Heart right ventricle (tissue), 16 donors: ENCODE measurements at regions not wholly inside any gene's neighbourhood (a gene's known extent, or its start where the extent isn't known, plus 50 kb on each side); places are given as distances from the start of the nearest gene placed in this dataset.

Source experiments
- ATAC-seq, 8 donors: fragments of 200-7000 bp; cut with Tn5 transposase; one replicate each; pipeline ENCODE4 v1.9.1; 2020; ENCODE audit warnings: mild to moderate bottlenecking in 8 of 8, moderate library complexity in 8 of 8, moderate number of reproducible peaks in 1 of 8
- DNase-seq, 2 donors: peaks; one replicate each; pipeline ENCODE4 v3.0.0-alpha.2; 2020
- H3K27ac ChIP-seq, 10 donors: fragments of 200-600 bp; sonication (generic) in 2 of 10; one replicate each; pipeline versions ENCODE4 v1.5.0 to v1.8.0; 2020 to 2022; ENCODE audit warnings: mild to moderate bottlenecking in 3 of 10
- H3K27me3 ChIP-seq, 7 donors: fragments of 200-600 bp; one replicate each; pipeline ENCODE4 v1.8.0; 2021 to 2022; ENCODE audit warnings: mild to moderate bottlenecking in 2 of 7
- H3K36me3 ChIP-seq, 9 donors: fragments of 200-600 bp; sonication (generic) in 1 of 9; one replicate each; pipeline versions ENCODE4 v1.5.0 to v1.8.0; 2020 to 2022; ENCODE audit warnings: mild to moderate bottlenecking in 2 of 9
- H3K4me1 ChIP-seq, 9 donors: fragments of 200-600 bp; sonication (generic) in 1 of 9; one replicate each; pipeline versions ENCODE4 v1.5.0 to v1.8.0; 2020 to 2022; ENCODE audit warnings: mild to moderate bottlenecking in 4 of 9
- H3K4me3 ChIP-seq, 10 donors: fragments of 200-600 bp; sonication (generic) in 2 of 10; one replicate each; pipeline versions ENCODE4 v1.5.0 to v1.8.0; 2020 to 2022; ENCODE audit warnings: mild to moderate bottlenecking in 7 of 10, moderate library complexity in 2 of 10
- H3K9me3 ChIP-seq, 11 donors: fragments of 200-600 bp in 10 of 11; sonication (generic) in 2 of 11; one replicate each; pipeline versions ENCODE4 v1.5.0 to v1.8.0; 2013 to 2022; ENCODE audit warnings: mild to moderate bottlenecking in 2 of 11, control low read depth in 1 of 11, moderate library complexity in 1 of 11
- WGBS, 2 donors: extraction: QIAGEN DNeasy Blood & Tissue Kit; methylation state at CpG; one replicate each; pipeline ENCODE4 v1.1.7; 2013; ENCODE audit warnings: inconsistent platforms in 1 of 2; 5-methylcytosine and 5-hydroxymethylcytosine counted together
- intact Hi-C, 10 donors: fragments of 100-400 bp; cut with DNase I; formaldehyde crosslinking; loops; one replicate each; pipeline versions ENCODE4 v1.11.1 to v1.14.2; 2022
- TF ChIP-seq, protein P1 (sequence below), 9 donors: fragments of 200-600 bp; sonication (generic) in 2 of 9; IDR thresholded peaks; one replicate each; pipeline versions ENCODE4 v1.5.0 to v1.8.0; 2021 to 2022; ENCODE audit warnings: antibody characterized with exemption in 9 of 9, mild to moderate bottlenecking in 5 of 9, moderate library complexity in 1 of 9
- donor health status: Arrhythmogenic right ventricular cardiomyopathy.
- donor health status: ischemic (EF 13 %, LVEDD 7.1; RV severe dilation, severe dysfunction).
- donor health status: healthy with polysubstance abuse.
- donor health status: DM: no; HTN: yes; CAD: no.
- donor health status: DM: no; HTN: no; CAD: no.
- donor health status: ischemic (EF 25% LVEDD 6.9; RV normal size, moderate dysfunction).
- donor health status: ischemic (EF 25% LVEDD 5.7; RV mildly dilated, moderate dysfunction).
- donor health status: healthy.
- donor health status: DM: yes; HTN: yes; CAD: no.
- donor health status: Ischemic cardiomyopathy.
- donor health status: ischemic (EF 35%, LVEDD 5.7; RV mildly dilated, moderate dysfunction).
- donor health status: nonischemic (EF 11% LVEDD 7.7; RV severe dilation, severe dysfunction).
- donor health status: DM: yes; HTN: yes; CAD: no.
- donor health status: PGD.
- donor health status: ischemic (EF 29% LVEDD 5.4; RV normal size, mild dysfunction).
- donor health status: nonischemic (EF 23%, LVEDD 6.1; RV moderate dilation, normal function).

DNA sequence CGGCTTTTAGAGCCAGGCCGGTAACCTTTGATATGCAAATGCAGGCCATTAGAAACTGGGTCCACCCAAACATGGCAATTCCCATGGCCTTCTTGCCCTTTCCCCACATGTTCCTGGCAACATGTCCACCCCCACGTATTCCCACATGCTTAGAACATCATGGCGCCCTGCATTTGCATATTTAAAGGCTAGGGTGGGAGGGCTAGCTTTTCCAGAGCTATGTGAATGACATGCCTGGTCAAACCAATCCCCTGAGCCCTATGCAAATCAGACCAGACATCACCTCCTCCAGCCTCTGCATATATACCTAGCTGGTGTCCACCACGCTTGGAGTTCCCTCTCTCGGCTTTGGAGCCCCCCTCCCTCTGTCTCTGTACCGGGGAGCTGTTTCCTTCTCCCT lies 481.9 kb downstream of the CDH2 start:
- no peak overlapping the region for H3K4me3 ChIP-seq
- intact Hi-C loops: no loop called here
- H3K27me3 ChIP-seq: no peaks in the 10 kb centered on the region
- TF ChIP-seq, protein P1, sequence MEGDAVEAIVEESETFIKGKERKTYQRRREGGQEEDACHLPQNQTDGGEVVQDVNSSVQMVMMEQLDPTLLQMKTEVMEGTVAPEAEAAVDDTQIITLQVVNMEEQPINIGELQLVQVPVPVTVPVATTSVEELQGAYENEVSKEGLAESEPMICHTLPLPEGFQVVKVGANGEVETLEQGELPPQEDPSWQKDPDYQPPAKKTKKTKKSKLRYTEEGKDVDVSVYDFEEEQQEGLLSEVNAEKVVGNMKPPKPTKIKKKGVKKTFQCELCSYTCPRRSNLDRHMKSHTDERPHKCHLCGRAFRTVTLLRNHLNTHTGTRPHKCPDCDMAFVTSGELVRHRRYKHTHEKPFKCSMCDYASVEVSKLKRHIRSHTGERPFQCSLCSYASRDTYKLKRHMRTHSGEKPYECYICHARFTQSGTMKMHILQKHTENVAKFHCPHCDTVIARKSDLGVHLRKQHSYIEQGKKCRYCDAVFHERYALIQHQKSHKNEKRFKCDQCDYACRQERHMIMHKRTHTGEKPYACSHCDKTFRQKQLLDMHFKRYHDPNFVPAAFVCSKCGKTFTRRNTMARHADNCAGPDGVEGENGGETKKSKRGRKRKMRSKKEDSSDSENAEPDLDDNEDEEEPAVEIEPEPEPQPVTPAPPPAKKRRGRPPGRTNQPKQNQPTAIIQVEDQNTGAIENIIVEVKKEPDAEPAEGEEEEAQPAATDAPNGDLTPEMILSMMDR (IDR thresholded peaks at IDR 0.05): no peak
- no peak overlapping the region for H3K27ac ChIP-seq
- H3K9me3 ChIP-seq: peaks cover 0 to 7% (median 0%) of the 10 kb centered on the region in 11 donors
- no peak for ATAC-seq
- no peak for DNase-seq
- no peaks in the 10 kb centered on the region for H3K36me3 ChIP-seq
- H3K4me1 ChIP-seq: no peaks in the 10 kb centered on the region
- WGBS, 2 donors: 87 to 94% methylated on average over 7 of the region's 7 CpGs

DNA sequence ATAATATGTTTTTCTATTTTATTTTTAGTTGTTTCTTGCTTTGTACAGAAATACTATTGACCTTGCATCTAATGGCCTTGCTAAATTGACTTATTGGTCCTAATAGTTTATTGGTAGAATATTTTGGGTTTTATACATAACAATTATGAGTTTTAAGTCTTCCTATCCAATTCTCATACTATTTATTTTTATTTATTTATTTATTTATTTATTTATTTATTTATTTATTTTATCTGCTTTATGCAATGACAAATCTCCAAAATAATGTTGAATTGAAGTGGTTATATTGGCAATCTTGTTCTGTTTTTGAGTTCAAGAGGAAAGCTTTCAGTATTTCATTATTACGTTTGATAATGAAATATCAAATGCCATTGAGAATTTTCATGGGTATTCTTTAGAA lies 488.3 kb downstream of the CDH2 start:
- TF ChIP-seq, protein P1 (IDR thresholded peaks at IDR 0.05): no peak
- Histone ChIP-seq H3K27me3 (no peaks in the 10 kb centered on the region), H3K36me3 (no peaks in the 10 kb centered on the region), H3K27ac (no peak overlapping the region), H3K4me3 (no peak overlapping the region), H3K4me1 (peaks cover 0 to 14% (median 0%) of the 10 kb centered on the region in 9 donors), H3K9me3 (peaks cover 0 to 30% (median 9%) of the 10 kb centered on the region in 11 donors)
- DNase-seq: no peak
- 80% methylated on average over 1 of the region's 1 CpG for WGBS, 2 donors
- intact Hi-C loops: loop anchor here in 3 of 10 donors (5.0 to 10.0 kb wide), 3 partner anchors 59 to 84 kb away; no protein-coding TSS in a partner anchor
- ATAC-seq: no peak

DNA sequence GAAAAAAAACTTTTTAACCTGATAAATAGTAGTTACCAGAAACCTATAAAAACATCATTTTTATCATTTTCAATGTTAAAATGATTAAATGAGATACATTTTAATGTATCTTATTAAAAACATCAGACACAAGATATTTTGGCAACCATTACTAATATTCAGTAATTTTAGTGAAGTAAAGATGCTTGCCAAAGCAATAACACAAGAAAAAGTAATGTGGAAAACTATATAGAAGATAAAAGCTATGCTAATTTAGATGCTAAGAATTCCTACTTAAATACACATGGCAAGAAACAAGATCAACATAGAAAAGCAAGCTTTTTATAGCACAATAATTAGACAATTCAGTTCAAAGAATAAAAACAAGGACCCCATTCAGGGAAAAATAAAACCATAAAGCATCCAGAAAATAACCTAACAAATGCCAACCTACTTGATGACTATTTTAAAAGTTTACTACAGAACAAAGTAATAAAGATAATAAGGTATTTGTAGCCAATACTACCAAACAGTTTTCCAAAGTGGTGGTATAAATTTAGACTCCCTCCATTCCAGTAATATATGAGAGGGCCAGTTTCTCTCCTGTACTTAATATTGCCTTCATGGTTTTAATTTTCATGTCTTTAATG lies 489.5 kb downstream of the CDH2 start:
- ATAC-seq (no peak), DNase-seq (no peak)
- Histone ChIP-seq H3K9me3 (peaks cover 0 to 27% (median 9%) of the 10 kb centered on the region in 11 donors), H3K4me3 (no peak overlapping the region), H3K27me3 (no peaks in the 10 kb centered on the region), H3K36me3 (no peaks in the 10 kb centered on the region), H3K4me1 (peaks cover 0 to 14% (median 0%) of the 10 kb centered on the region in 9 donors), H3K27ac (no peak overlapping the region)
- intact Hi-C loops: loop anchor here in 3 of 10 donors (5.0 to 10.0 kb wide), 3 partner anchors 60 to 83 kb away; no protein-coding TSS in a partner anchor
- TF ChIP-seq, protein P1 (IDR thresholded peaks at IDR 0.05): no peak

DNA sequence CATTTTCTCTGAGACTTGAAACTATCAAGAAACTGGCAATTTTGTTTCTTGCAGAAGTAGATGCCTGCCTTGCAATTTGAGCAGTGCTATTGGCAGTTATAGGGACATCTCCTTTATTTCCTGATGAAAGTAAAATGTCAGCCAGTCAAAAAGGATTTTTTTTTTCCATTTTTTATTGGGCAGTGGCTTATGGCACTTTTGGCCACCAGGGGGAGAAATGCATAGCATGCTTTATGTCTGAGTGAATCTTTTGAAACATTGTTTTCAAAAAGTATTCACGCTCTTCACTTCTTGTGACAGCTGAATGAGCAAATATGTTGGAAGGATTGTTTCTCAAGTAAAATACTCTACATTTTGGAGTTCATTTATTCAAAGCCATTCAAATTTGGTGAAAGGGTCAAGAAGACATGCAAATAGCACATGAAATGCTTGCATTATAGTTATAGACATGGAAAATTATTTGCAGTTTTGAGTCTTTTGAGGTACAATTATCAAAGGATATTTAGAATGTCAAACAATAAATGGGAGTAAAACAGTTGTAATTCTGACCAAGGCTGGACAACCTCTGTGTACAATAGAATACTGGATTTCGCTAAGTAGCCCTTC lies 491.0 kb downstream of the CDH2 start:
- ATAC-seq (no peak), DNase-seq (no peak)
- WGBS, 2 donors: 71 to 75% methylated on average over 2 of the region's 2 CpGs
- Histone ChIP-seq H3K36me3 (no peaks in the 10 kb centered on the region), H3K4me3 (no peak overlapping the region), H3K4me1 (peaks cover 0 to 14% (median 0%) of the 10 kb centered on the region in 9 donors), H3K27me3 (no peaks in the 10 kb centered on the region), H3K9me3 (peaks cover 0 to 27% (median 9%) of the 10 kb centered on the region in 11 donors), H3K27ac (no peak overlapping the region)
- TF ChIP-seq, protein P1 (IDR thresholded peaks at IDR 0.05): peak; percentile 34 to 63 (median 53)
- intact Hi-C loops: loop anchor here in 3 of 10 donors (5.0 to 10.0 kb wide), 3 partner anchors 61 to 81 kb away; no protein-coding TSS in a partner anchor
